ENCODE measurements at regions not wholly inside any gene's neighbourhood (a gene's known extent, or its start where the extent isn't known, plus 50 kb on each side); places are given as distances from the start of the nearest gene placed in this dataset.

DNA sequence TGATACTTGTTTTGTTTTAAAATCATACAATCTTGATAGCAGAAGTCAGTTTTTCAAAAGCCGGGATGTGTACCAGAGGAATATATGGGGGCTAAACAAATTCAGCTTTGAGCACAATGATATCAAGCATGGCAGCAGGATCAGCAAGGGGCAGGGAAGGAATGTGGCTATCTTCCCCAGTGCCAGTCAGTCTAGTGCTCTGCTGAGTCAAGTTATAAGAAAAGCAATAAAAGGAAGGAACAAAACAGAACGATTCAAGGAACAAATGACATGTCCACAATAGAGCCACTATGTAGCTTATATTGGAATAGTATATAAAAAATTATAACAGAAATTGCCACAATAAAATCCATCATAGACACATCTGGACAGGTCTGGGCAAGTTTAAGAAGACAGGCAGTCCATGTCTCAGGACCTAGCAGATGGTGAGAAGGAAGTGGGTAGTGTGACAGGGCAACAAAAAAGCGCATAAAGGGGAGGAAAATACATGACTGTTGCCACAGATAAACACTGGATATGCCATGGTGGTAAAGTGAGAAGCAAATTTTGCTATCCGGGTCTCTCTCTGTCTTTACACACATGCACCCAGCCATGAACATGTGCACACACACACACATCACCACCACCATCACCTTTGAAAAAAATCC is 518.2 kb upstream of the HTR2C start (continued):
- TF ChIP-seq, protein P1, sequence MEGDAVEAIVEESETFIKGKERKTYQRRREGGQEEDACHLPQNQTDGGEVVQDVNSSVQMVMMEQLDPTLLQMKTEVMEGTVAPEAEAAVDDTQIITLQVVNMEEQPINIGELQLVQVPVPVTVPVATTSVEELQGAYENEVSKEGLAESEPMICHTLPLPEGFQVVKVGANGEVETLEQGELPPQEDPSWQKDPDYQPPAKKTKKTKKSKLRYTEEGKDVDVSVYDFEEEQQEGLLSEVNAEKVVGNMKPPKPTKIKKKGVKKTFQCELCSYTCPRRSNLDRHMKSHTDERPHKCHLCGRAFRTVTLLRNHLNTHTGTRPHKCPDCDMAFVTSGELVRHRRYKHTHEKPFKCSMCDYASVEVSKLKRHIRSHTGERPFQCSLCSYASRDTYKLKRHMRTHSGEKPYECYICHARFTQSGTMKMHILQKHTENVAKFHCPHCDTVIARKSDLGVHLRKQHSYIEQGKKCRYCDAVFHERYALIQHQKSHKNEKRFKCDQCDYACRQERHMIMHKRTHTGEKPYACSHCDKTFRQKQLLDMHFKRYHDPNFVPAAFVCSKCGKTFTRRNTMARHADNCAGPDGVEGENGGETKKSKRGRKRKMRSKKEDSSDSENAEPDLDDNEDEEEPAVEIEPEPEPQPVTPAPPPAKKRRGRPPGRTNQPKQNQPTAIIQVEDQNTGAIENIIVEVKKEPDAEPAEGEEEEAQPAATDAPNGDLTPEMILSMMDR (IDR thresholded peaks at IDR 0.05; ENCODE audit: control extremely low read depth in 1 of 3, insufficient read depth in 1 of 3, low read depth in 1 of 3, low read length in 3 of 3): no peak
